Neural progenitor cell (in vitro differentiated cells): ENCODE measurements at regions not wholly inside any gene's neighbourhood (a gene's known extent, or its start where the extent isn't known, plus 50 kb on each side); places are given as distances from the start of the nearest gene placed in this dataset.

Source experiments
- CTCF ChIP-seq: fragments of 200-600 bp; sonication (generic); IDR thresholded peaks from 2 replicates; pipeline ENCODE4 v1.5.1; 2017; ENCODE audit warnings: antibody characterized with exemption, mild to moderate bottlenecking
- EZH2 ChIP-seq: fragments of 200-600 bp; sonication (generic); IDR thresholded peaks from 2 replicates; pipeline ENCODE4 v1.6.1; 2017; ENCODE audit warnings: antibody characterized with exemption, mild to moderate bottlenecking, moderate library complexity

GRCh38 chr3:168865022-168865551, 769.4 kb upstream of the GOLIM4 start:
- TF ChIP-seq CTCF (peak; percentile 89), EZH2 (no peak)
